GM21390 (cell line): ENCODE measurements at regions not wholly inside any gene's neighbourhood (a gene's known extent, or its start where the extent isn't known, plus 50 kb on each side); places are given as distances from the start of the nearest gene placed in this dataset.
A peak's percentile ranks its signal among the peaks of the same experiment; 100 is the strongest.
"Not testable (repeated sequence)": the region's sequence is repeated elsewhere in the genome, so short reads cannot be mapped to it uniquely, and the experiment has no call there.

Experiments
- ATAC-seq: cut with Tn5 transposase; IDR thresholded peaks from one replicate; pipeline ENCODE4 v1.9.1; 2021; ENCODE audit not compliant: unreplicated experiment

DNA sequence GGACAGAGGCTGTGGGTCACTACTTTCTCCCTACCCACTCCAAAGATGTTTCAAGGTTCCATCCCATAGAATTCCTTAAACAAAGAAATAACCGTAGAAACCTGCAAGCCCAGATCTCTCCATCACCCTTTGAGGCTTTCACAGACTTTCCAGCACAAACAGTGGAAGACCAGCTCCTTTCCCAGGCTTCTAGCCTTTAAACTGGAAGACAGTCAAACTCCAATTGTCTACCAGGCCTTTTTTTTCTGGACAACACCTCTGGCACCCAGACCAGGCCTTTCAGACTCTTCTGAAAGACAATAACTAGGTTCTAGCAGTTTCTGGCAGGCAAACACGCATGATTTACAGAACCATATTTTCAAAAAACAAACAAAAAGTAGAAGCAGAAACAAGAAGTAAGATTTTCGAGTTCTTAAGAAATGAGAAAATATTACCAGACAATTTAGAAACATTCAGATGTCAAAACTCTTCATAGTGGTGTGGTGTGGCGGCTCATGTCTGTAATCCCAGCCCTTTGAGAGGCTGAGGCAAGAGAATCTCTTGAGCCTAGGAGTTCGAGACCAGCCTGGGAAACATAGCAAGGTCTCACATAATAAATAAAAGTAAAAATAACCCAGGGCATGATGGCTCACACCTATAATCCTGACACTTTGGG, 73.0 kb upstream of the EPCAM start:
- no peak for ATAC-seq

DNA sequence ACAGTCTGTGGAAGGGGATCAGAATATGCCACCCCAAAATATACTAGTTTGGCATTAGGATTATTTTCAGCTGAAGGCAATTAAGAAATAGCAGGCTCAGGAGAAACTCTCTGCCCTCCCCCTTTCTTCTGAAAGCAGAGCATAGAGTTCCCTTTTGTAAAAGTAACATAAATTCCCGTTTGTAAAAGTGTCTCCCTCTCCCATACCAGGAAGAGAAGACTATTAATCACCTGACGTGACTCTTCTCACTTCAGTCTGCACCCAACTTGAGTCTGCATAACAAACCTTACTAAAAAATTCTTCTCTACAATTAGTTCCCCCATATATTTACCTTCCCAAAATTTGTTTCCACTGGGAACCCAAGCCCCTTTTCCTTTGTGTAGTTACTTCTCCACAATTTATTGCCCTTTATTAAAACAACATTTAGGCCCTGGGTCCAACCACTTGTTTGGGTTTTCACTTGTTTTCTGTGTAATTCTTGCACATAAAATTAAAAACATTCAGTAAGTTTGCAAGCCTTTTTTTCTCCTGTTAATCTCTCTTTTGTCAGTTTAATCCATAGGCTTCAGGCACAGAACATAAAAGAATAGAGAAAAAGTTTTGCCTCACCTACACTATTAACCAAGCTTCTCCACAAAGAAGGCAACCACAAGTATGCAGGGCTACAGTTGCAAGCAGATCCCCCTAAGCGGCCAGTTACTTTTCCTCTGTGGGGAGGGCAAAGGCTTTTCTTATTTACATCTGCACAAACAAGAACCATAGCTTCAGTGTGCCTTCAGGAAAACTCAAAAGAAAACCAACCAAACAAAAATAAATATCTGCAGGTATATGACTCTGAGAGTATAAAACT, 73.8 kb upstream of the EPCAM start:
- no peak for ATAC-seq

DNA sequence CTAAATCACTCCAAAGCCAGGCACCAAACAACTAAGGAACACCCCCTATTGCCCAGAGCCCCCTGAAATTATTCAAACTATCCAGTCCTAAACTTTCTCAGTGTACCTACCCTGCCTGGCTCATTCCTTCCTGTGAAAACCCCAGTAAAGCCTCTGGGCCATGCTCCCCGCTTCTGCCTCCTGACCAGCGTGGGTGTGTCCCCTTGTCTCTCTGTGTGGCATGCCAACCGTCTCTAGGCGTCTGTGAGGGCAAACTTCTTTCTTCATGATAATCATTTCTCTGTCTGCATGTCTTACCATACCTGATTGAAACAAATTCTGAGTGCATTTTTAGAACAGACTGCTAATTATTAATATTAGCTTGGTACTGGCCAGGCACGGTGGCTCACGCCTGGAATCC, 75.1 kb upstream of the EPCAM start:
- no peak for ATAC-seq

DNA sequence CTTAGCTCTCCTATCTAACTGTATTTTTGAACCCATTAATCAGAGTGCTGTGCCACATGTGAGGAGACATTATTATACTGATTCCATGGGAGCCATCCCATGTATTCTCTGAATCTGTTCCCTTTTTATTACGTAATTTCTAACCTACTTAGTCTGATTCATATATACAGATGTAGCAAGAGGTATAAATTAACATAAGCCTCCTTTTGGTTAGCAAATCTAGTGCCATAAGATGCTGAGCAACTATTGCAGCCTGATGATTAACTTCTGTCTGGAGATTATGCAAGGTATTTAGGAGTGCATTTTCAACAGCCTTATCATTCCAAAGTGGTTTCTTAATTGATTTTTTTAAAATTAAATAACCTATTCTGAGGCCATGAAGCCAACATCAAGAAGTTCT, 80.2 kb upstream of the EPCAM start:
- no peak for ATAC-seq

DNA sequence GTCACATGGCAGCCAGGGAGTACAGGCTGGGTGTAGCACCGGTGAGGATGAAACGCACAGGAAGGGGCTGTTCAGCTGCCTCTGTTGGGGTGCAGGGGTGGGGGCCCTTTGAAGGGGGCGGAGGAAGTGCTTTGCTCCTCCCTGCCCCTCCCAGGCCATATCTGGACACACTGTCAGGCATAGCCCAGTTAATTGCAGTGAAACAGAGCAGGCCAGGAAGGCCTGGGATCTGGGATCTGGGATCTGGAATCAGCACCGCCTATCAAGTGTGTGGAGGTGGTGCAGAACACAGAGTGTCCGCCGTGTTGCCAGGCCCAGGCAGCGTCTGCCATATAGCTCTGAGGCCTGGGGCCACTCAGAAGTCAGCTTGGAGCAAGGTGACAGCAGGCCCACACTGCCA, 85.5 kb upstream of the EPCAM start:
- ATAC-seq: no peak

DNA sequence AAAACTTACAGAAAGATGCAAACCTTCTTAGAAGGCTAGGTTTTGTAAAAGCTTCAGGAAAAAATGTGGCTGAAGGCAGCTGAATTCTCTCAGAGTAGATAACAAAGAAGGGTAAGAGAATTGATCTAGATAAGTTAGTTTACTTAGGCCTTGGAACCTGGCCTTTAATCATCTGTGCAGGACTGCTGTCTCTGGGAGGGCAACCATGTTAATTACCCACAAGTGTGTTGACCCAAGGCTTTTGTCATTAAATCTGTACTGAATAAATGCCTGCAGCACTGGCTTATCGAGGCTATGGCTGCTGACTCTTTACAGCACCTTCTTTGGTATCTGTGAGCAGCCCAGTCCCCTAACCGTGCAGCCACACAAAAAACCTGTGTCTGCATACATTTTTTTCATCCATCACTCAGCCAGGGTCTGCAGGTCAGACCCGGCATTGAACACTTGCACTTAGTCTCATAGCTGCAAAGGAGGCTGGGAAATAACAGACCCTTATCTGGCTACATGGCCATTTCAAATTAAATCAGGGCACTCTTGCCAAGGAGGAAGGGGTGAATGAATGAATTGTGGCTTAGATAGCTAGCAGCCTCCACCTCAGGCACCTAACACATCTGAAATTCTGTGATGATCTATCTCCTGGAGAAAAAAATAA, 86.4 kb upstream of the EPCAM start:
- ATAC-seq: no peak

DNA sequence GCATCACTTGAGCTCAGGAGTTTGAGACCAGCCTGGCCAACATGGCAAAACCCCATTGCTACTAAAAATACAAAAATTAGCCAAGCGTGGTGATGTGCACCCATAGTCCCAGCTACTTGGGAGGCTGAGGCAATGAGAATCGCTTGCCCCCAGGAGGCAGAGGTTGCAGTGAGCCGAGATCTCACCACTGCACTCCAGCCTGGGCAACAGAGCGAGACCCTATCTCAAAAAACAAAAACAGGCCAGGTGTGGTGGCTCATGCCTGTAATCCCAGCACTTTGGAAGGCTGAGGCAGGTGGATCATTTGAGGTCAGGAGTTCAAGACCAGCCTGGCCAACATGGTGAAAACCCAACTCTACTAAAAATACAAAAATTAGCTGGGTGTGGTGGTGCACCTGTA, 89.6 kb upstream of the EPCAM start:
- not testable (repeated sequence) for ATAC-seq

DNA sequence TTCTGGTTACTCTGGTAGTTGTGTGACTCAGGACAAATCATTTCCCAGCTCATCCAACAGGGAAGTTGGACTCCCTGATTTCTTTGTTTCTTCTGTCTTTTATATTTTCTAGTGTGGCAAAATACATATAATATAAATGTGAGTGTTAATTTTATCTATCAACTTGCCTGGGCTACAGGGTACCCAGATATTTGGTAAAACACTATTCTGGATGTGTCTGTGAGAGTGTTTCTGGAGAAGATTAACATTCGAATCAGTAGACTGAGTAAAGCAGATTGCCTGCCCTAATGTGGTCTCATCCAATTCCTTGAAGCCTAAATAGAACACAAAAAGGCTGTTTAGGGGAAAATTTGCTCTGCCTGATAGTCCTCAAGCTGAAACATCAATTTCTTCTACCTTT, 91.1 kb upstream of the EPCAM start:
- ATAC-seq: no peak

DNA sequence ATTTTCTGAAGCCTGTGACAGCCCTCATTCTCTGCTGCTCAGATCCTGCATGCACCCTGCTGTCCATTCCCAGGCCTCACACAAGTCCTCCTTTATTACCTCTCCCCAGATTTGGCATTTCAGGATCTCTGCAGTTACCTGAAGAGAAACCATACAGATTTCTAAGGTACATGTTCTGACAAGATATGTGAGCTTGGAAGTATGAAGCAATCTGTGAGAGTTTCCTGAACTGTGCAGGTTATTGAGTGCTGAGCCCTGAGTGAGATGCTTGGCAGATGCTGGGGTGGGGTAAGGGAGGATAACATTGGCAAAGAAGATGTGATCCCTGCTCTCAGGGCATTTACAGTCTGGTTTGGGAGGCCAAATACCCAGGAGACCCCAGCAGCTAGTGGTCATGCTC, 91.9 kb upstream of the EPCAM start:
- no peak for ATAC-seq

DNA sequence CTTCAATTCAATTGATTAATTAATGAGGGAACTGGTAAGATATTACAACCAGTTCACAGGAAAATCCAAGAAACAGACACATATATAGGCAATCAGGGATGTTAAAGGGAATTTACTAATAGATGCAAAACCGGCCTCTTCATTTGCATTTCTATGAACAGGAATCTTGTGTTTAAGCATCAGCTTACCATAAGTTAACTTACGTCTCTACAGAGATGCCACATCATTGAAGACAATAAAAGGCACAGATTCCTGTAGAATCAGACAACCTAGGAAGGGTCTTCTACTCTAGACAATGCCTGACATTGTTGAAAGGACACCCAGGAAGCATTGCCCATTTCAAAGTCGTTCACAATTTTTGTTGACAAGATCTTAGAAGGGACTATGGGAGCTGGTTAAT, 93.0 kb upstream of the EPCAM start:
- no peak for ATAC-seq

DNA sequence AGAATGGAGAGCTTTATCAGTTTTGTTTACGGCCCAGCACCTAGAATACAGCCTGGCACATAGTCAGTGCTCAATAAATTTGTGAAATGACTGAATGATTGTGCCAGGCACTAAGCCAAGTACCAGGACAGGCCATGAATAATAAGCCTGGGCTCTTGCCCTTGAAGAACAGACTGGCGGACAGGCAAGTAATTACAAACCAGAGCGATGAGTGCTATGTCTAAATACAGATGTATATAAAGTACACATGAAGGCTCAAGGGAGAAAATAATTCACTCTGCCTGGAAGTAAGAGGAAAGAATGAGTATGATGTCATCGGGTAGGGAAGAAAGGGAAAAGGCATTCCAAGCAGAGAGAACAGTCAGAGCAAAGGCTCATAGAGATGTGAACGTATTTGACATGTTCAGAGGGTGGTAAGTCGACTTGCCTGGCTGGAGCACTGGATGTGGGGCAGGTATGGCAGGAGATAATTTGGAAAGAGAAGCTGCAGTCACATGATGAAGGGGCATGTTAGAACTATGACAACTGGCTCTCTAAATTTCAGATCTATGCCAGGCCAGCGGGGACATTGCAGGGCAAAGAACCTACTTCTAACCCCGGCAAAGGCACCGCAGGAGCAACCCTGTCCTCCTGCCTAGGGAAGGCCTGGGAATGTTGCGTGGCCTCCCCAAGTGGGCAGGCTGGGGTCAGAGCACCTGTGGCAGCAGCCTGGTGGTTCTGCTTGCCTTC, 94.9 kb upstream of the EPCAM start:
- ATAC-seq: no peak

DNA sequence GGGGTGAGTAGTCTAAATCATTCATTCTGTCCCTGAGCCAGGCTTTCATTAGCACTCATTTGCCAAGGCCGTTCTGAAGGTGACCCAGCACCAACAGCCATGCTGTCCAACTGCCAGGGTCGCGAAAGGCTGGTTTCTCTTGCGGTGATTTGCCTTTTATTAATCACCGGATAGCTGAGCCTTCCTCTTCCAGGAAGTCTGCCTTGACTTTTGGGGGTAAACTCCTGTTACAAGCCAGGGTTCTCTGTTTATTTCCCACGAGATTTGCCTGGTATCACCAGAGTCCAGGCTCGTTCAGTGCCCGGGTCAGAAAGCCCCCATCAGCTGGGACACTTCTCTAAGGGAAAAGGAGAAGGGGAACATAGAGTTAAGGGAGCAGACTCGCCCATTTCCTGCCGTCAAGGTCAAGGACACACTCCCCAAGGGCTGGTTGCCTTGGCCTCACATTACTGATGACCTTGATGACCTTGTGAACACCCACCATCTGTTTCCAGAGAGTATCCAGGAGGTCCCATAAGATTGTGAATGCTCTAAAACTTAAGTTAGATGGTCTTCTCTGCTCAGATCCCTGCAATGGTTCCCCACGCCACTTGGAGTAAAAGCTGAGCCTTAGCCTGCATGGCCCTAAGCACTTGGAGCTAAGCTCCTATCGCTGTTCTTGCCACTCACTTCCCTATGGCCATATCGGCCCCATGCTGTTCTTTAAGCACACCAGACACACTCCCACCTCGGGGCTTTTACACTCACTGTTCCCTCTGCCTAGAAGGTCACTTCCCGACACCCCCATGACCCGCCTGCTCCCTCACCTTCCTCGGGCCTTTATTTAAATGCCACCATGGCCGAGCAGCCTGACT, 96.0 kb upstream of the EPCAM start:
- ATAC-seq: no peak

DNA sequence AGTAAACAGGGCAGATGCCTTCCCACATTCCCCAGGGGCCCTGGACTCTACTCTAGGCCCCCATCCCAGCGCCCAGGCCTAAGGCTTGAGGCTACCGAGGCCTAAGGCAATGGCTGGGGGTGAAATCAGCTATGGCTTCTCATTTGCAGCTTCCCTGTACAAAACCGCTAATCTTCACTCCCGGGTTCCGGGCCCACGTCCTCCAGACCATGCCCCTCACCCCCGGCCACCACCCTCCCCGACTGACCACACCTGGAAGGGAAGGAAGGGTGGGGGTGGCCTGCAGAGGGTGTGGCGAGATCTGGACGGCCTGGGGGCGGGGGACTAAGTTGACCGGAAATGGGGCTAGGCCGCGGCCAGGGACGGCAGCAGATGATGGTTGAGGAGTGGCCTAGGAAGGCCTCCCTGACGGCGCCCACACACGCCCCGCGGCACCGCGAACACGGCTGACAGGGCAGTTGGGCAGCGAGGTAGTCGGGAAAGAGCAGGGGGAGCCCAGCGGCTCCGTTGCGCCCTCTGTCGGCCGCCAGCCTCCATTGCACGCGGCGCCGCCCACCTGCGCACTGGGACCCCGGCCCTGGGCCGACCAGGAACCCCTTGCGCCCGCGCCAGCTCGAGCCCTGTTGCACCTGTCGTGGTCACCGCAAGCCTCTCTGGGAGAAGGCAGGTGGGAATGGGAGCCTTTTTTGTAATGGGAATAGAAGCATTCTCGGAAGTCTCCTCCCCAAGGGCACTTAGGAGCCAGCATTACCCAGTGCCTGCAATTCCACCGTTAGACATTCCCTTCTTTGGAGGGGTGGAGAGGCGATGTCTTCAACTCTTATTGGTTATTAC, 95.9 kb upstream of the CALM2 start:
- ATAC-seq: peak; percentile 83

DNA sequence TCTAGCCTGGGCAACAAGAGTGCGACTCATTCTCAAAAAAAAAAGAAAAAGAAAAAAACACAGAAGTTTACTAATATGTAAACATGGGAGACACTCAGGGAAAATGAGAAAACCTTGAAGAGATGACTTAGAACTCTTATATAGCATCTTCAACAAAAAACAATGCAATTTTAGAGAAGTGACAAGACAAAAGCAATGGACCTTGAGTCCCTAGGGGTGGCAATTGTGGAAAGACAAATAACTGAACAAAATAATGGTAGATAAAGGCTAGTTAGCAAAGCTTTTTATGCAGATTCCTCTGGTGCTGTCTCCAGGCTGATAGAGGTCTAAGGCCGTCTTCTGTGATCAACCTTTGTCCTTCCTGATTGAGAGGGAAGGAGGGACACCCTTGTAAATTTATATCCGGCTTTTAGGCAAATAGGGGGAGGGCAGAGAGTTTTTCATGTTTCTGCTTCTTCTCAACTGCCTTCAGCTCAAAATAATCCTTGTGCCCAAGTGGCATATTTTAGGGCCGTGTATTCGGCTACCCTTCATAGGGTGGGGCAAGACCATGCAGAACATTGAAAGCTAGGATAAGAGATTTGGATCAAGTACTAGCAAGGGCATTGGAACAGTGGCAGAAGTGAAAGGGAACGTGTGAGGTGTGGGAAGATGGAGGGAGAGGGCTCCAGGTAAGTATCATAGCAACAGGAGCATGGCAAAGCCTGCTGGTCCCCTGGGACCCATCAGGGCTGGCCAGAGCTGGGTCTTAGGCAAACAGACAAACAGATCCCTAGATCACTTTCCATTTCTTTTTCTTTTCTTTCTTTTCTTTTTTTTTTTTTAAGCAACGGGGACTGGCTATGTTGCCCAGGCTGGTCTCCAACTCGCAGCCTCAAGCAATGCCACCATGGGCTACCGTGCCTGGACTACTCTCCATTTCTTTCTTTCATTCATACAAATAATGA, 95.0 kb upstream of the CALM2 start:
- ATAC-seq: no peak

DNA sequence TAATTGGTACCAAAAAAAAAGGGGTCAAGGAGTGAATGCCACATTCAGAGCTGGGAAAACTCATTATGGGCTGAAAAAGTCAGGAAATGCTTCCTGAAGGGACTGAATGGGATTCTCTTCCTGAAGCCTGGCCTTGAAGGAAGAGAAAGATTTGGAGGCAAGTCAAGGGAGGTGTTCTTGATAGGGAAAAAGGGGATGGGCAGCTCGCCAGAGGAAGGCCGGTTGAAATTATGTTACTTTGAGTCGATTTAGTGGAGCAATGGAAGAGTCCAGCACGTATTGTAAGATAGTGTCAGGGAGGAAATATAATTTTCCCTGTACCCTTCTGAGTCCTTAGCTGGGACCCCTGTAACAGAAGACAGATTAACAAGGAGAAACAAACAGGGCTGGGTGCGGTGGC, 94.1 kb upstream of the CALM2 start:
- ATAC-seq: no peak

DNA sequence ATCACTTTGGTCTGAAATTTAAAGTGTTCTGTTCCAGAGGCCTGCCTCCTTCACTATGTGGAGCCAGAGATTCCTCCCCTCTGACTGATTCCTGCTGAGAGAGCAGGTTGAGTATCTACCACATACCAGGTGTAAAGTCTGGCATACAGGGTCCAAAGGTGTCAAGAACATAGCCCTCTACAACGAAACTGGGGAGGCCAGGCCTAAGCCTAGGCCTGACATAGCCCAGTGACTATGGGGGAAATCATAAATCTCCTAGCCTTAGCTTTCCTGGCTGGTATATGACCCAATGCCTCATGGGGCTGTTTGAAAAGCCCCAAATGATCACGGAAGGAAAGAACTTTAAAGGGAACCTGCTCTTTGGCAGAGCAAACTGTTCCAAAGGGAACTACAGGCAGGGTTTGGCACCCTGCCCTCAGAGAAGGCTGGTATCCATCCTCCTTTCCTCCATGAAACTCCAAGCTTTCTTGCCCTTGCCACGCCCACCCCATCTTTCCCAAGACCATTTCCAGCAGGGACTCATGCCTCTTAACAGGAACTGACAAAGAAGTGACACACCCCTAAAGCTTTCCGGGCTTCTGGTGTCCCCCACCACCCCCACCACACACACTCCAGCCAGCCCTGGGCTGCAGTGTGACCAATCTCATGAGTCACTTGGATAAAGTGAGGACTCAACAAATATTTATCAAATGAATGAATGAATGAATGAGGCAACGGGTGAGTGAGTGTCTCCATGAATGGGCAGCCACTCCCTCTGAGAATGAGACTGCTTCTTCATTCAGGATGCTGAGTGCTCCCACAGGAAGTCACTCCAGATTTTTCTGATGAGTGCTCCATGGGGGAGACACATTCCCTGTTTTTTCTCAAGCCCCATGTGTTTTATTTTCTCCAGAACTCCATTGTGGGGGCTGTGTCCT, 93.3 kb upstream of the CALM2 start:
- ATAC-seq: no peak

DNA sequence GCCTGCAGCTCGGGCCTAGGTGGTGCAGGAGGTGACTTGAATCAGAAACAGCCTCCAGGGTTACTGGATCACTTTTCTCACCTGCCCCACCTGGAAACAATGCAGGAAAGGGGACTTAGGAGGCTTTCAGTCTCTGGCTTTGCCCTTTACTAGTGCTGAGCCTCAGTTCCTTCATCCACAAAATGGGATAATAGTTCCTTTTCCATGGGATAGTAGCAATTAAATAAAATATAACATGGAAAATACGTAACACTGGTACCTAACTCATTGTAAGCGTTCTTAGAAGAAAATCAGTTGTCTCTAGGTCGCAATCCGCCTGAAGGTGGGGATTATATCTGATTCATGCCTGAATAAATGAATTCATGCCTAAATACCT, 91.4 kb upstream of the CALM2 start:
- no peak for ATAC-seq
